HG02870 (cell line): ENCODE measurements at regions not wholly inside any gene's neighbourhood (a gene's known extent, or its start where the extent isn't known, plus 50 kb on each side); places are given as distances from the start of the nearest gene placed in this dataset.

ENCODE experiments used
- ATAC-seq: cut with Tn5 transposase; IDR thresholded peaks from one replicate; pipeline ENCODE4 v1.9.1; 2021; ENCODE audit warnings: mild to moderate bottlenecking, moderate library complexity; ENCODE audit not compliant: unreplicated experiment

DNA sequence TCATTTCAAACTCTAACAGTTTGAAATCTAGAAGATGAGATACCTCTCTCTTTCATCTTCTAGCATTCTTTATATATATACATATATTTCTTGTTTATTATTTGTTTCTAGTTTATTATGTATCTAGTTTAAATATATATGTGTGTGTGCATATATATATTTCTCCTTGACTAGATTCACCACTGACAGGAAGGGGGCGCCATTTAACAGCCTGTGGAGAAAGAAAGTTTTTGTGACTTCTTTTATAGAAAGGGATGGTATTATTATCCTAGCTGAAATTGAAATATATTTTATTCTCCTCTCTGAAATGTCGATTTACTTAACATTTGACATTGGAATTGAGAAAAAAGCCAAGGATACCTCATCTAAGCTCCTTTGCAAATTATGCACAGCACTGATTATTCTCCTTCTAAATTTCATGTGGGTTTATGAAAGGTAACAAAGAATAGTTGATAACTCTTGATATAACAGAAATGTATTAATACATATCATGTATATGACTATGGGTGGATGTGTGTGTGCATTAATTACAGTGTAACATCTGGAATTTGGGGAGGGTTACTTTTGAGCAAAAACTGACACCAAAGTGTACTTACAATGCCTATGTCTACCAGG is 160.7 kb upstream of the NT5C1B start:
- no peak for ATAC-seq

DNA sequence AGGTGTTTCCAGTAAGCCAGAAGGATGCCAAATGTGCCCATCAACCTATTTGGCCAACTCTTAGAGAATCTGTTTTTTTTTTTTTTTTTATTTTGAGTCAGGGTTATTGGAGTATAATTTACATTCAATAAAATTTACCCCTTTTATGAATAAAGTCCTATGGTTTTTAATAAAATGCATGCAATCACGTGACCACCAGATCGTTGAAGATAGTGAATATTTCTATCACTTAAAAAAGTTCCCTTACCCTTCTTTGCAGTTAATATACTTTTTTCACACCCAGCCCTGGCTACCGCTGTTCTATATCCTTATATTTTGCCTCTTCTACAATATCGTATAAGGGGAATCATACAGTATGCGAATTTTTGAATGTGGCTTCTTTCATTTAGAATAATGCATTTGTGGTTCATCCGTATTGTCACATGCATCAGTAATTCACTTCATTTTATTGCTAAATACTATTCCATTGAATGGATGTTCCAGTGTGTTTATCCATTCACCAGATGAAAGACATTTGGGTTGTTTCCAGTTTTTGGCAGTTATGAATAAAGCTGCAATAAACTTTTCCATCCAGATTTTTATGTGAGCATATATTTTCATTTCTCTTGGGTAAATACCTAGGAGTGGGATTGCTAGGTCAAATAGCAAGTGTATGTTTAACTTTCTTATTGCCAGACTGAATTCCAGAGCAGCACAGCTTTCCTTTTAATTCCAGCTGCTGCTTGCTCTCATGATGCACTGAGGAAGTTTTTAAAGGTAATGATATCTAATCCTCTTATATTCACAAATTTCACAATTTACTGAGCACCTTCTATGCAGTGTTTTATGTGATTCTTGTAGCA is 156.3 kb upstream of the NT5C1B start:
- no peak for ATAC-seq

DNA sequence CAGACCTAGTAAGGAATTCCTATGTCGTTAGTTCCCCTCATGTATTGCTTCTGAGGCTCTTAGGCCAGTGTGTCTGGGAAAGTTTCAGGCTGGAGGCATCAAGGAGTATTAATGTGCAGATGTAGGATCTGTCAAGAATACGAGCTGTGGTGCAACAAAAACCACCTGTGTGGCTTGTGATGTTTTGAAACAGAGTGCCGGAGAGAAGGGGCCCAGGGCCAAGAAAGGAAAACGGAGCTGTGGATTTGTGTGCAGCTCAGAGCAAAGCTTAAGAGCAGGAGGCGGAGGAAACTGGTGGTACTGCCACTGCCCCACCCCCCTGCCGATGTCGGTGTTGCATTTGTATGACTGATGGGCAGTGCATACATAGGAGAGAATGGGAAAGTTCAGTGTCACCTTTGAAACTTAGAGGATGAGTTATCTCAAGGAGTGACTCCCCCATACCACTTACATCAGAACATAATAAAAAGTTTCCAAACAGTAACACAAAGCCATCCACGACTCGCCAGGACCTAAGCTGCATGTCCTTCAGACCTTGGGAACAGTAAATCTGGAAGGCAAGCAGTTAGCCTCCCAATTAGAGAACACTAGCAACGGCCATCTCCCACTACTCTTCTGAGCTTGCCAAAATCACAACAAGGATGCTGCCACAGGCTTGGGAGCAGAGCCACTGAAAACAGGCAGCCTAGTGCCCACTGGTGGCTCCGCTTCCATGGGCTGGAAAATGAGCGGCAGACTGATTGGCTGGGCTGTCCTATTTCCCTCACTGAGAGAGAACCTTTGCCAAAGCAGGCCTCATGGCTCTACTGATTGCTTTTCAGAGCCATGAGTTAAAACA is 152.7 kb upstream of the NT5C1B start:
- ATAC-seq, result no peak

DNA sequence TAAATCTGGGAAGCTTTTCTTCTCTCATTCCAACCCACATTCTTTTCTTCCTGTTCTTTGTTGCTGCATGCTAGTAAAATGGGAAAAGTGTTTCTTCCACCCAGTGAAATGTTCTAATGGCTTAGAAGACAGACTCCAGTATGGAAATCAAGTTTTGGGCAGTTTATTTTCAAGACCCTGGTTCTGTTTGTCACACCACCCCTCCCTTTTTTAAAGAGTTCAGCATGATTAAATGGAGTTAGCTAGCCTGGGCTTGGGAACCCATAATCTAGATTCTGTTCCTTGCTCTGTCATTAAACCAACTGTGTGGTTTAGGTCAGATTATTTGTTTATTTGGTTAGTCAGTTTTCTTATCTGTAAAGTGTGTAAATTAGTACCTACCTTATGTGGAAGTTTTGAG is 151.8 kb upstream of the NT5C1B start:
- ATAC-seq, result no peak

DNA sequence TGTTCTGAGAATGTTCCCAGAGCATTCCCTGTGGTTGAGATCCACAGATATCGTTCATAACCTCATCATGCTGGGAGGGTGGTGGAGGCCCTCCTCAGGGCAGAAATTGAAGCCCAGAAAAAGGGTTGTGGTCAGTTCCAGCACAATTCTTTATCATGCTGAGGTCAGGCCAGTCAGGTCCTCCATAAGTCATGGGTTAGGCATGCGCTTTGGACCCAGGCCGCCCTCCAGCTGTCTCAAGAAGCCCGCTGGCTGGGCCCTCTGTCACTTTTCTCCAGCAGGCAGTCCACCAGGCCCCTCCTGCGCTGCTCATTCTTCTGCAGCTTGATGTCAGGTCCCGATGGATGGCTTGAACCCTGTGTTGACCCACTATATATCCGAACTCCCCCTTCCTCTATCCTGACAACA is 151.1 kb upstream of the NT5C1B start:
- no peak for ATAC-seq

DNA sequence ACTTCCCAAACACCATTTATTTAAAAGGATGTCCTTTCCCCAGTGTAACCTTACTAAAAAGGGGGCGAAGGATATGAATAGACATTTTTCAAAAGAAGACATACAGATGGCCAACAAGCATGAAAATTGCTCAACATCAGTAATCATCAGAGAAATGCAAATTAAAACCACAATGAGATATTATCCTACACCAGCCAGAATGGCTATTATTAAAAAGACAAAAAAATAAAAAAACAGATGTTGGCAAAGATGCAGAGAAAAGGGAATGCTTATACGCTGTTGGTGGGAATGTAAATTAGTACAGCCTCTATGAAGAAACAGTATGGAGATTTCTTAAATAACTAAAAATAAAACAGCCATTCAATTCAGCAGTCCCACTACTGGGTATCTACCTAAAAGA is 142.3 kb upstream of the NT5C1B start:
- ATAC-seq, result no peak

DNA sequence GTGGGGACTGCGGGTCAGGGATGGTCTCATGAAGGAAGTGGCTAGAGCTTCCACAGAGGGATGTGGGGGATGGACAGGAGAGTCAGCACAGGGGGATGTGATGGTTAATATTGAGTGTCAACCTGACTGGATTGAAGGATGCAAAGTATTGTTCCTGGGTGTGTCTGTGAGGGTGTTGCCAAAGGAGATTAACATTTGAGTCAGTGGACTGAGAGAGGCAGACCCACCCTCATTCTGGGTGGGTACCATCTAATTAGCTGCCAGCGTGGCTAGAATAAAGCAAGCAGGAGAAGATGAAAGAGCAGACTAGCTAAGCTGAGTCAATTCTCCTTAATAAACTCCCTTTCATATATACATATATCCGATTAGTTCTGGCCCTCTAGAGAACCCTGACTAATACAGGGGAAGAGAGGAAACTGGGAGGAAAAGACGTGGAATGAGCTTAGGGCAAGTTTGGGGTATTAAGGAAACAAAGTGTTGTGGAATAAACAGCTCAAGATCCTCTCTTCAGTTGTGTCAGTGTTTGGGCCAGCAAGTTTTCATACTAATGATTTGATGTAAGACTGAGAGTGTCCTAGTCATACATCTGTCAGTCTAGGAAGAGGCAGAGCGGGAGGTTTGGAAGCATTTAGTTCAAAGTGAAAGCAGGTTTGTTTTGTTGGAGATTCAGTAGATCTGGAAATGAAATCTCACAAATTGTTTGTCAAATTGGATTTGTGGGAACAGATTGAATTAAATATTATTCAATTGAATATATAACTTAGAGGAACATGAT is 135.2 kb upstream of the NT5C1B start:
- ATAC-seq, result no peak

DNA sequence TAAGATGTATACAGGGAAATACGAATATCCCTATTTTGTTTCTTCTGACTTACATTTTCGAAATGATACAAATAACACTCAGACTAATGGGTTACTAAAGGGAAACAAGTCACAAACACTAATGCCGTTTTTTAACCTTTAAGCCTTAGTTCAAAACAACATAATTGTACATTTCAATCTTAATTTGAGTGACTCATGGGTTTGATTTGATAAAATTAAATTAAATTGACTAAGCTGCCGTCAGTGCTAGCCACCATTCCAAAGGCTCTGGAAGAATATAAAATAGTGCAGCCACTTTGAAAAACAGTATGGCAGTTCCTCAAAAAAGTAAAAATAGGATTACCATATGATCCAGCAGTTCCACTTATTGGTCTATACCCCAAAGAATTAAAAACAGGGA is 133.8 kb upstream of the NT5C1B start:
- no peak for ATAC-seq

DNA sequence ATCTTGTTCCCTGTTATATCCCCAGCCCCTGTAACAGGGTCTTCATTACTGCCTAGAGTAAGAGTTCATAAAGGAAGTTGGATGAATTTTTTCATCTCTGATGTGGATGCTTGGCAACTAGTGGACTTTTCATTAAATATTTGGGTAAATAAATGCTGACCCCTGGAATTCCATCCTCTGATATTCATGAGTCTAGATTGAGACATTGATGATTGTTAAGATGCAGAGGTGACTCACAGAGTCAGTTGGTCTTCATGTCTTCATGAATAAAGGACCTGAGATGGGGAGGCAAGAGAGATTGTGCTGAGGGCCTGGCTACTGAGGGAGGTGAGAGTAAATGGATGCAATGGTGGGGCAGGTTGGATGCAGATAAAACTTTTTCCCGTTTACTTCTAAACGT is 132.7 kb upstream of the NT5C1B start:
- ATAC-seq, result no peak

DNA sequence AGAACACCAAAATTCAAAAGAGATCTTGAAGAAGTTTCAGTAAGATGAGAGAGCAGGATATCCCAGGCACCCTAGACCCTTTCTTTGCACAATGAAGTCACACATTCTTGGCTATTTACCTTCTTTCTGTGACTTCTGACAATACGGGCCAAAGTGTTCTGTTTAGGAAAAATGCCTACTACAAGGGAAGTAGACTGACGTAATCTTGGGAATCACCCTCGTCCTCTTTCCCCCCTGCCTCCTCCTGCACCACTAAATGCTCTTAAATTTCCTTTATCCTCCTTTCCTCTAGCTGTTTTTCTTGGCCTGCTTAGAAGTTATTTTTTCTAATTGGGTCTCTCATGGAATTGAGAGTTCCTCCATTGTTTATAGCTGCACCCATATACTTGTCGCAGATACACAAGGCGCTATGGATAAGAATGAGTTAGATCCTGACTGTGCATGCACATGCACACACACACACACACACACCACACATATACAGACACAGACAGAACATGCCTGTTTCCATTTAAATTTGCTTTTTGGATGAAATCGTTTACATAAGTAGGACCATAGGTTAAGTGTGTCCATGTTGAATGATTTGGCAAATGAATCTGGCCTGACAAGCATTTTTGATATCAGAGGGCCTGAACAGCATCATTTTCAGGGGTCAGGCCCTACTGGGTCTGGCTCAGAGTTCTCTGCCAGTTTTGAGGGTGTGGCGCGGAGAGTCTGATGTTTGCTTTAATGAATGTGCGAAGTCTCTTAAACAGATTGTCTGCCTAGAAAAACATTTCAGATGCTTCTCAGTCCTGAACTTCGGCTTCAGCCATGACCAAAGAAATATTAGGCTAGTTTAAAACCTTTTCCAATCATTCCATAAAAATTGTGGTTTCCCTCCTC is 131.9 kb upstream of the NT5C1B start:
- no peak for ATAC-seq

DNA sequence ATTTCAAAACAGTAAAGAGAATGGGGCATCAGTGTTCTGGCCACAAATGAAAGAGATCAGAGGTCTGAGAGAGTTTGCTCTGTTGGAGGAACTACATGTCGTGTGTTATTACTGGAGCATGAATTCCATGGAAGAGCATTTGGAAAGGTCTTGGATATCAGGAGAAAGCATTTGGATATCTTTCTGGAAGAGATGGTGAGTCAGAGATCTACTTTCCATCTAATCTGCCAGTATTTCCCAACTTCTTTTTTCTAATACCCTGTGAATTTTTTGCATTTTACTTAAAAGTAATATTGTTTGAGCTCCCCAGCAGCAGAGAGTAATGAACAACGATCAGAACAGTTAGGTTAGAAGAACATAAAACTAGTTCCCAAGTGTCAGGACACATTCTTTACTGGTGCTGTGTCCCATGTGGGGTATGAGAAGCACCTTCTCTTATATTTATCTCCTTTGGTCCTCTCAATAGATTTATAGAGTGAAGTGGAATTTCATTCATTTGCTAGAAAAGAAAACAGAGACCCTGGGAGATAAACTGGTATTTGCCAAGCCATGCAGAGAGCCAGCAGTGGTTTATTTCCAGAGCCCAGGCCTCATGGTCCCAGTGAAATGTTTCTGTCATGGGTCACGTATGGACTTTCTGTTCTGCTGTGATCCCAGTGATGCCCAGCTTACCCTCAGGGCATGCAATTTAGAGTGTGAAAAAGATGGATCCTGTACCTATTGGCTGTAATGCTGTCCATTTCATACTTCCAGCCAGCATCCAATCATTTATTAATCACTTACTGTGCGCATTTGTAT is 130.8 kb upstream of the NT5C1B start:
- ATAC-seq, result no peak

DNA sequence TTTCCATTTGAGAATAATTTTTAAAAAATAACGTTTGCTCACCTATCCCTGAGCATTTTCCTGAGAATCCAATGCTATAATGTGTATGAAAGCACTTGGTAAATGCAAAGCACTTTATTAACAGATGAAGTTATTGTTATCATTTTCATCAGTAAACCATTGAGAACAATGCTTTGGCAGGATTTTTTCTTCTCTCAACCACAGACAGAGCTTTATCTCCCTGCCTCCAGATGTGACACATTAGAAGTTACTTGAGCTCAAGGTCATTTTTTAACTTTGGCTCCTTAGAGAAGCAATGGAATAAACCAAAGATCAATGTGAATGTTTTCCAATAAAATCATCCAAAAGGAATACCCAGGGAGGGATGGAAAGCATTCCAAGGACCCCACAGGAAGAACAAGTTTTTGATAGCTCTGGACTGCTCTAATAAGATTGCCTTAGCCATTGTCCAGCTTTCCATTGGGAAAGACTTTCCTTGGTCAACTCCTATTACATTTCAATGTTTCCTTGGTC is 118.9 kb upstream of the NT5C1B start:
- ATAC-seq, result no peak

DNA sequence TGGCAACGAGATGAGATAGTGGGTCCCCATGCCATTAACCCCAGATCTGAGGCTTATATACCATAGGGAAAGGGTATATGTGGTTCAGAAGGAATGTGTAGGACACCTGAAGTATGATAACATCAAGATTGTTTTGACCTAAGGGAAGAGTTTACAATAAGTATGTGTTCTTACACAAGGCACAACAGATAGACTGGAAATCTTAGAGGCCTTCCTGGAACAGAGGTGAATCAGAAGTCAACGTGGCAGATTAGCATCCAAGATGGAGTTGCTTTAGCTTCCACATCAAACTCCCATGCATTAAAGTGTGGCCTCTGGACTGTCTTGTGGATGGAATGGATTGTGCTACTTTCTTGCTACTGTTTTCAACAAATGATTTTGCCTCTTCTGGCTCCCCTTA is 116.6 kb upstream of the NT5C1B start:
- ATAC-seq, result no peak

DNA sequence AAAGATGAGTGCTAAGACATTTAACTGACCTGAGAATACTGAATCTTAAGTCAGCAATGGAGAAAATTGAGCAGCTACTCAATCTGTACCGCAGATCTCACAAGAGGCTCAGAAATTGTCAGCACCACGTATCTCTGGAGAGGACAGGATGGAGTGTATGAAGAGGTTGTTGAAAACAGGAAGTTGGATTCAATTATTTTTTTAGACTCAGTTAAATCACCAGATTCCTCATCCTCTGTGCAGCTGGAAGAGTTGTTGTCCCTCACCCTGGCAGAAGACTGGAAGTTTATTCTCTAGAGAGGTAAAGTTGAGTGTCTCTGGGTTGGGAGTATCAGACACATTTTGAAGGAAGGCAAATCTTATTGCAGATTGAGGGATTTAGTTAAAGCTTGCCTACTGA is 114.9 kb upstream of the NT5C1B start:
- ATAC-seq, result no peak

DNA sequence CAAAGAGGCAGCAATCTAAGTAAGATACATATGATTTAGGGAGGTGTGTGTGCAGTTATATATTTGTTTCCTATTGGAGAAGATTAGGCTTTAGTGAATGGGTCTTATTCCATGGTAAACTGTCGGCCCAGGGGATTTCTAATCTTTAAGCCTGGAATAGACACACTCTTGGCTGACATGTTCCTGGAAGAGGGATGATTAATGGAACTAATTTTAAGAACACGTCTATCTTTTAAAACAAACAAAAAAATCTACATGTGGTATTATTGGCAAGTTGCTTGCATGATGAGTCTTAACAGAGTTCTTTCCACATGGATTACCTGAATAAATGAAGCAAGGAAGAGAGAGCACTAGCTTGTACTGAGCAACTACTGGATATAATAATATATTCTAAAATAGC is 114.2 kb upstream of the NT5C1B start:
- ATAC-seq, result no peak

DNA sequence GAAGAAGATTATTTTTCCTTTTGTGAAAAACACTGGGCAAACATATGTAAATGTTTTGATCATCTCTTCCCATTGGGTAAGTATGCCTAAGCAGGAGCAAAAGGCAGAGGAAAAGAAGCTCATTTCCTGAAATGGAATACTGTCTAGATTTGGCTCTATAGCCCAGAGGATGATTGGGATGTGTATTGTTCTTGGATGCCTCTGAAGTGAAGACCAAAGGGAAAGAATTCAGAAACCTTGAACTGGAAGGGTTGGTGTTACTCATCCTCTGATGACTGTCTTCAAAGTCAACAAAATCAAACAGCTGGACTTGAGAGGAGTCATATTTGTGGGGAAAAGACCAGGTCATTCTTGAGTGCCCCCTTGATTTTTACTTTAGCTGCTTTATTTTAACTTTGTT is 112.6 kb upstream of the NT5C1B start:
- ATAC-seq, result no peak

DNA sequence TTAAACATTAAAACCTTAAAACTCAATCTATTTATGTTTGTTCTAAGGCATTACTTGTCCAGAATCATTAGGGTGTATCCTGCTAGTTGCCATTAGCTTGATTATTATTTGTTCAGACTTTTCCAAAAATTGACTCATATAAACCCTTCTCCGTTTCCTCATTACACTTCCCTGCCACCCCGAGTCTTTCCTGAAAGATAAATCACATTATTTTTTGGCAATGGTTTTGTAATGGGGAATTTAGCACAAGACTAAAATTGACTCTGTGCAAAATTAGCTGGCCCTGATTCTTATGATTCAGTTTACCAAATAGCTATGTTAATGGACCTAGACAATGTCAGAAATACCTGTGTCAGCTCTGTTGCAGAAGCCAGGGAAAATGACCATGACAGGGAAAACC is 112.2 kb upstream of the NT5C1B start:
- no peak for ATAC-seq

DNA sequence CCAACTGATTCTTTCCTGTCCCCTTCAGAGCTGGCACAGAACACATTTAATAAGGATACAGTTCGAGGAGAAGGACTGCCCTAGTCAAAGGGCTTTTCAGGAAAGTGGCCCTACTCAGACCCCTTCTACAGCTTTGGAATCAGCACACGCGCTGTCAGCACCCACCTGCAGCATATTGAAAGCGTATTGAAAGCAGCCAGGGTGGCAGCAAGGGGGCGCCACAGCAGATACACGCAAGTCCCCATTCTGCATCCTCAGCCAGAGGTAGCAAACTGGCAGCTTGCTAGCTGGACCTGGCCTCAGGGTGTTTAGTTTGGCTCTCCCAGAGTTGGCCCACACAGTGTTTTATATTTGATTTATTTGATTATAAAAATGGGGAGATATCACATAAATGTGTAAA is 101.0 kb upstream of the NT5C1B start:
- ATAC-seq, result no peak
